ENCODE measurements at regions not wholly inside any gene's neighbourhood (a gene's known extent, or its start where the extent isn't known, plus 50 kb on each side); places are given as distances from the start of the nearest gene placed in this dataset.

DNA sequence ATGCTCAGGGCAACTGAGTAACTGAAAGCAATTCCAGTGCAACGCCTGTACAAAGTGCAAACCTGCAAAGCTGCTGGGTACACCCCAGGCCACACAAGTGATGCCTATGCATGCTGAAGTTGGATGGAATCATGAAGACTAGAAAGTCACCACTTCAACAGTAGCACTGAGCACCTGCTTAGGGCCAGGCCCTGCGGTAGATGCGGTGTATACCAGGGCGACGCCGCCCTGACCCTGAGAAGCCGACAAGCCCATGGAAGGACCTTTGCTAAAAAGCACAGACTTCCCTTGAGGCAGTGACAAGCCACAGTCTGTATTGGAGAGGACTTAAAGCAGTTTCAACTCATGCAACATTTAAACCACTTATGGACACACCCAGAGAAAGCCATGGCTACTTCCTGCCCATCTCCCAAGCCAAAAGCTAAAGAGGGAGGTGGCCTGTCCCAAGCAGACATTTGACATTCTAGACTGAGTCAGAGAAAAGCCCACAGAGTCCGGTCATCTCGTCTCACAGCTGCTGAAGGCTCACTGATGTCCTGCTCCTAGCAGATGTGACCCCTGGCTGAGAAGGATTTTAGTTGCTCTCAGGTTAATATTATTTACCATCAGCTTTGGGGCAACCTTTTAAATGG lies 843.9 kb upstream of the TMEM132C start:
- TF ChIP-seq, protein P1, sequence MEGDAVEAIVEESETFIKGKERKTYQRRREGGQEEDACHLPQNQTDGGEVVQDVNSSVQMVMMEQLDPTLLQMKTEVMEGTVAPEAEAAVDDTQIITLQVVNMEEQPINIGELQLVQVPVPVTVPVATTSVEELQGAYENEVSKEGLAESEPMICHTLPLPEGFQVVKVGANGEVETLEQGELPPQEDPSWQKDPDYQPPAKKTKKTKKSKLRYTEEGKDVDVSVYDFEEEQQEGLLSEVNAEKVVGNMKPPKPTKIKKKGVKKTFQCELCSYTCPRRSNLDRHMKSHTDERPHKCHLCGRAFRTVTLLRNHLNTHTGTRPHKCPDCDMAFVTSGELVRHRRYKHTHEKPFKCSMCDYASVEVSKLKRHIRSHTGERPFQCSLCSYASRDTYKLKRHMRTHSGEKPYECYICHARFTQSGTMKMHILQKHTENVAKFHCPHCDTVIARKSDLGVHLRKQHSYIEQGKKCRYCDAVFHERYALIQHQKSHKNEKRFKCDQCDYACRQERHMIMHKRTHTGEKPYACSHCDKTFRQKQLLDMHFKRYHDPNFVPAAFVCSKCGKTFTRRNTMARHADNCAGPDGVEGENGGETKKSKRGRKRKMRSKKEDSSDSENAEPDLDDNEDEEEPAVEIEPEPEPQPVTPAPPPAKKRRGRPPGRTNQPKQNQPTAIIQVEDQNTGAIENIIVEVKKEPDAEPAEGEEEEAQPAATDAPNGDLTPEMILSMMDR (IDR thresholded peaks at IDR 0.05; ENCODE audit: borderline replicate concordance, insufficient read depth, low read depth, low read length): no peak
- H3K4me3 ChIP-seq (ENCODE audit: low read depth, low read length): no peak overlapping the region

DNA sequence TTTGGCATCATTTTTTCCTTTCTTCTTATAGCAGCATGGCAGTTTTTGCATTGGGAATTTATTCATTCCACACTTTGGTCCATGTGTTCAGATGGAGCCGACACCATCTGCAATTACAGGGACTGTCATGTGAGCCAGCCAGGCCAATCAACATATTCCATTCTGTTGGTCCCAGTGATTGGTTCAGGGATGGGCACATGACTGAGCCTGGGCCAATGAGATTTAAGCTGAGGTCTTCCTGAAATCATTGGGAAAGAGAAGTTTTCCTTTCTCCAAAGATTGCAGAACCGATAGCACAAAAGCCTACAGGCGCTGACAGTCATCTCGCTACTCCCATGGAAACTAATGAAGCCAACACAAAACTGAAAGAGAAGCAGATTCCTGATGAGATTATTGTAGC lies 841.5 kb upstream of the TMEM132C start:
- H3K4me3 ChIP-seq (ENCODE audit: low read depth, low read length): no peak overlapping the region
- TF ChIP-seq, protein P1 (IDR thresholded peaks at IDR 0.05; ENCODE audit: borderline replicate concordance, insufficient read depth, low read depth, low read length): no peak

DNA sequence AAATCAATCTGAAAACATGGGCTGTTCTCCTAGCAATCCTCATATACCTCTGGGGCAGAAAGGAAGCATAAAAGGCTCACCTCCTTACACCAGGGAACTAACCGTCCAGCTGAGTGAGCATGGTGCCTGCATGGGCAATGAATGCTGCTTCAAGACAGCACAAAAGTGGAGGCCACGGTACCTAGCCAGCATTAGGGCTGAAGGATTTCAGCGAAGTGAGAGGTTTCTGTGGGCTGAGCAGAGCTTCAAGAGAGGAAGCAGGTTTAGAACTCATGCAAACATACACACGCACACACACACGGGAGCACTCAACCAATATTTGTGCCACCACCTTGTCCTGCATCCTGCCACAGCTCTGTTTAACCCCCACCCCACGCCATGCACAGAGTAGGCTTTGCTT lies 838.5 kb upstream of the TMEM132C start:
- TF ChIP-seq, protein P1 (IDR thresholded peaks at IDR 0.05; ENCODE audit: borderline replicate concordance, insufficient read depth, low read depth, low read length): no peak
- no peak overlapping the region for H3K4me3 ChIP-seq (ENCODE audit: low read depth, low read length)

DNA sequence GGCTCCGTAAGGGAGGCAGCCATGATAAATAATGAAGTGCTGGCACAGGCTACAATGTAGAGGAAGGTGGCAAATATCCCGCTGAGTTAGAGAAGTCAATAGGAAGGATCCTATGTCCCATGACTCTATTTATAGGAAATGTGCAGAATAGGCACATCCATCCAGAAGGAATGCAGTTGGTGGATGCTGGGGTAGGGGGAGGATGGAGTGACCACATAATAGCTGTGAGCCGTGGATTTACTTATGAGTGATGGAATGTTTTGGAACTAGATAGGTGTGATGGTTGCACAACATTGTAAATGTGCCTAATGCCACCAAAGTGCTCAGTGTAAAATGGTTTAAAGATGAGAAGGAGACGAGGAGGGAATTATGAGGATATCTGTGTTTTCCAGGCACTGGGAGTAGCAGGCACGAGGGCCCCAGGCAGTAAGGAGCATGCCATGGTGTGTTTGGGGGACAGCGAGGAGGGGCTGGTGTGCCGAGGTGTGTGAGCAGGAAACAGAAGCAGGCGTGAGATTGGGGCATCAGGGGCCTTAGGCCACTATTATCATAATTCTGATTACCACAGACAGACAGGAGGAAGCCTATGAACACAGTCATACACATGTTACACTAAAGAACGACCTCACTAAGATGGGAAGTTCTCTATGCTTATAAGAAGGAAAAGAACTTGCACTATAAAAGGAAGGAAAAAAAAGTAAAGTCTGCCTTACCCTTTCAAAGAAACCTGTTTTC lies 837.3 kb upstream of the TMEM132C start:
- H3K4me3 ChIP-seq (ENCODE audit: low read depth, low read length): no peak overlapping the region
- TF ChIP-seq, protein P1 (IDR thresholded peaks at IDR 0.05; ENCODE audit: borderline replicate concordance, insufficient read depth, low read depth, low read length): no peak

DNA sequence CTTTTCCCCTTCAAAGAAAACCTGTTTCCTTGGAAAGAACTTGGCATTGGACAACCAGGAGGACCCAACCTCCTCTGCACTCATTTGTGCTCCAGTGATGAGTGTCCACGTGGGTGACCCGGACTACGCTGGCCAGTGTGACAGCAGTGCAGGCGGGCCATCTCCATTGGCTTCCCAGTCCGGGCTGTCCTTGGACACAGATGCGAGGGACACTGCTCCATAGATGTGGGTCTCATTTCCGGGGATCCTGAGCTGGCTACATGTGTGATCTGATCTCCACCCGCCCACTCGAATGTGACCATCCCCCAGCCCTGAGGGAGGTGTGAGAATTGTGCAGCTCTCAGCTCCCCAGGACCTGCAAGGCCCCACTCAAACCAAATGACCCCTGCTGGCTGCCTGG lies 836.6 kb upstream of the TMEM132C start:
- TF ChIP-seq, protein P1 (IDR thresholded peaks at IDR 0.05; ENCODE audit: borderline replicate concordance, insufficient read depth, low read depth, low read length): no peak
- no peak overlapping the region for H3K4me3 ChIP-seq (ENCODE audit: low read depth, low read length)

DNA sequence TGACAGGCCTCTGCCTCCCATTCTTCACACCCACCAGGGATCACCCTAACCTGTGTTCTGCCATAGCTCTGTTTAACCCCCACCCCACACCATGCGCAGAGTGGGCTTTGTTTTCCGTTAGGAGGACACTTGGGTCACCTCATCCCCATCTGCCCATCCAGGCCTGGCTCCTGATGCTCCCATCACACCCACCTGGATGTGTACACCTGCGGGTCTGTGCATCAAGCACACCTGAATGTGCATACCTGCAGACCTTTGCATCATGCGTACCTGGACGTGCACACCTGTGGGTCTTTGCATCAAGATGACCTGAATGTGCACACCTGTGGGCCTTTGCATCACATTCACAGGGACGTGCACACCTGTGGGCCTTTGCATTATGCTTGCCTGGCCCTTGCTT lies 835.8 kb upstream of the TMEM132C start:
- TF ChIP-seq, protein P1 (IDR thresholded peaks at IDR 0.05; ENCODE audit: borderline replicate concordance, insufficient read depth, low read depth, low read length): no peak
- H3K4me3 ChIP-seq (ENCODE audit: low read depth, low read length): no peak overlapping the region

DNA sequence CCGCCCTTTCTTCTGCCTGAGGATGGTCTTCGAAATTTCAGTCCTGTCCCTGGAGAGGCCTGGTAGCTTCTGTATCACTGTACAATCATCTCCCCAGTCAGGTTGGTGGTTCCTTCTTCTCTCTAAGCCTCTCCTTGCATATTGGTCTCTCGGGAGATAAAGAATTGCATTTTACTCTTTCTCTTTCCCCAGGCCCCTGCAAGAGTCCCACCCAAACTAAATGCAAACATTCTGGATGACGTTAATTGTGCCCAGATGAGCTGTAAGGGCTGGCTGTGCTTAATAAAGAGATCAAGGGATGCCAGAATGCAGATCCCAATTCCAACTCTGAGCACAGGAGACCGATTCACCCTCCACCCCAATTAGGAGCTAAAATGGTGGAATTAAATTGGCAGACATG lies 835.4 kb upstream of the TMEM132C start:
- TF ChIP-seq, protein P1 (IDR thresholded peaks at IDR 0.05; ENCODE audit: borderline replicate concordance, insufficient read depth, low read depth, low read length): no peak
- H3K4me3 ChIP-seq (ENCODE audit: low read depth, low read length): no peak overlapping the region

Data from GM12875 (cell line).